Spinal cord (tissue), 9 donors: ENCODE measurements at regions not wholly inside any gene's neighbourhood (a gene's known extent, or its start where the extent isn't known, plus 50 kb on each side); places are given as distances from the start of the nearest gene placed in this dataset.
A peak's percentile ranks its signal among the peaks of the same experiment; 100 is the strongest.
"Not testable (repeated sequence)": the region's sequence is repeated elsewhere in the genome, so short reads cannot be mapped to it uniquely, and the experiment has no call there.

Experiments used
- DNase-seq, 6 donors: peaks; one replicate each; pipeline versions ENCODE4 v3.0.0 to v3.0.0-alpha.2; 2013 to 2015; ENCODE audit warnings: low spot score in 6 of 6, low read depth in 4 of 6
- H3K27ac ChIP-seq: one replicate; pipeline ENCODE4 v1.5.1; 2013; ENCODE audit warnings: low read depth, low read length, control low read depth
- H3K27me3 ChIP-seq: one replicate; pipeline ENCODE4 v1.6.1; 2013; ENCODE audit warnings: low read length; ENCODE audit not compliant: control insufficient read depth, insufficient read depth
- H3K36me3 ChIP-seq: one replicate; pipeline ENCODE4 v1.6.1; 2013; ENCODE audit warnings: low read length; ENCODE audit not compliant: control insufficient read depth, insufficient read depth
- H3K4me1 ChIP-seq: one replicate; pipeline ENCODE4 v1.6.1; 2013; ENCODE audit warnings: low read length; ENCODE audit not compliant: control insufficient read depth, insufficient read depth
- H3K4me3 ChIP-seq: one replicate; pipeline ENCODE4 v1.5.1; 2013; ENCODE audit warnings: low read depth, low read length, control low read depth
- H3K9me3 ChIP-seq: one replicate; pipeline ENCODE4 v1.6.1; 2013; ENCODE audit warnings: low read length; ENCODE audit not compliant: control insufficient read depth, insufficient read depth
- WGBS: methylation state at CpG from one replicate; pipeline ENCODE4 v1.1.5; 2013; ENCODE audit warnings: missing lambda C conversion rate; ENCODE audit not compliant: insufficient coverage; 5-methylcytosine and 5-hydroxymethylcytosine counted together
- donor health status: healthy.

DNA sequence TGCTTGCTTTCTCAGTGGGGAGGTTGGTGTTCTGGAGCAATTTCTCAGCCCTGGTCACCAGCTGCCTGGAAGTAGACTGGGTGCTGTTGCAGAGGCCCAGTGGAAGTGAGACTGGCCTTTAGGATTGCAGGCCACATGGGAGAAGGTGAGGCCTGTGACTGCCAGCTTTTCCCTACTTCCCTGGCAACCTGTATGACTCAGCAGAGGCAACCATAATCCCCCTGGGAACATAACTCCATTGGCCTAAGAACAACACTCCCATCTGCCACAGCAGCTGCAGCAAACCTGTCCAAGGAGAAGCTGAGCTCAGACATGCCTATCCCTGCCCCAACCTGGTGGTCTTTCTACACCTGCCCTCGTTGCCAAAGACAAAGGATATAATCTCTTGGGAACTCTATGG is 473.5 kb upstream of the SPTLC3 start:
- Histone ChIP-seq H3K27ac (no peak overlapping the region), H3K4me3 (no peak overlapping the region), H3K27me3 (no peaks in the 10 kb centered on the region), H3K36me3 (no peaks in the 10 kb centered on the region), H3K9me3 (no peaks in the 10 kb centered on the region), H3K4me1 (no peaks in the 10 kb centered on the region)
- 55% methylated on average over 1 of the region's 1 CpG for WGBS
- no peak for DNase-seq

GRCh38 chr20:12535770-12536169 is 473.0 kb upstream of the SPTLC3 start:
- Histone ChIP-seq H3K27me3 (no peaks in the 10 kb centered on the region), H3K27ac (no peak overlapping the region), H3K4me3 (no peak overlapping the region), H3K4me1 (no peaks in the 10 kb centered on the region), H3K9me3 (no peaks in the 10 kb centered on the region), H3K36me3 (no peaks in the 10 kb centered on the region)
- no peak for DNase-seq
- 100% methylated on average over 1 of the region's 2 CpGs for WGBS

GRCh38 chr20:12554426-12554825 is 454.3 kb upstream of the SPTLC3 start:
- WGBS, result 100% methylated on average over 1 of the region's 2 CpGs
- H3K36me3 ChIP-seq, result no peaks in the 10 kb centered on the region
- no peaks in the 10 kb centered on the region for H3K4me1 ChIP-seq
- no peak overlapping the region for H3K27ac ChIP-seq
- H3K9me3 ChIP-seq, result no peaks in the 10 kb centered on the region
- H3K27me3 ChIP-seq, result no peaks in the 10 kb centered on the region
- no peak for DNase-seq
- no peak overlapping the region for H3K4me3 ChIP-seq

- no peak overlapping the region for H3K27ac ChIP-seq
- H3K36me3 ChIP-seq, result no peaks in the 10 kb centered on the region
- no peaks in the 10 kb centered on the region for H3K9me3 ChIP-seq
- H3K4me3 ChIP-seq, result no peak overlapping the region
- no peaks in the 10 kb centered on the region for H3K4me1 ChIP-seq
- no peaks in the 10 kb centered on the region for H3K27me3 ChIP-seq
- WGBS, result no CpG with 5 or more reads among the region's 1 CpG
- no peak for DNase-seq
Measured at GRCh38 chr20:12555369-12555768, 453.4 kb upstream of the SPTLC3 start.

DNA sequence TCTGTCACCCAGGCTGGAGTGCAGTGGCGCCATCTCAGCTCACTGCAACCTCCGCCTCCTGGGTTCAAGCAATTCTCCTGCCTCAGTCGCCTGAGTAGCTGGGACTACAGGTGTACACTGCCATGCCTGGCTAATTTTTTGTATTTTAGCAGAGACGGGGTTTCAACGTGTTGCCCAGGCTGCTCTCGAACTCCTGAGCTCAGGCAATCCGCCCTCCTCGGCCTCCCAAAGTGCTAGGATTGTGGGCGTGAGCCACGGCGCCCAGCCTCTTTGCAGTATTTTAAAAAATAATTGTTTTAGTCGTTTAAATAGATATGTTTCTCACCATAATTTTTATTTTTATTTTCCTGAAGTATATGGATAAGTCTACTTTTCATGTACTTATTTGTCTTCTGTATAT is 452.9 kb upstream of the SPTLC3 start:
- not testable (repeated sequence) for H3K4me1 ChIP-seq, DNase-seq, H3K4me3 ChIP-seq, H3K27ac ChIP-seq, H3K9me3 ChIP-seq, H3K27me3 ChIP-seq, H3K36me3 ChIP-seq
- 93% methylated on average over 6 of the region's 12 CpGs for WGBS

- no peak for DNase-seq
- no peaks in the 10 kb centered on the region for H3K27me3 ChIP-seq
- H3K36me3 ChIP-seq, result no peaks in the 10 kb centered on the region
- no peaks in the 10 kb centered on the region for H3K9me3 ChIP-seq
- H3K27ac ChIP-seq, result no peak overlapping the region
- H3K4me1 ChIP-seq, result no peaks in the 10 kb centered on the region
- H3K4me3 ChIP-seq, result no peak overlapping the region
Measured at GRCh38 chr20:12557224-12557623, 451.5 kb upstream of the SPTLC3 start.

- Histone ChIP-seq H3K36me3 (no peaks in the 10 kb centered on the region), H3K4me3 (no peak overlapping the region), H3K27ac (no peak overlapping the region), H3K4me1 (no peaks in the 10 kb centered on the region), H3K27me3 (no peaks in the 10 kb centered on the region), H3K9me3 (no peaks in the 10 kb centered on the region)
- WGBS, result 25% methylated on average over 2 of the region's 4 CpGs
- DNase-seq, result peak in 1 of 6 donors; percentile 62
Measured at GRCh38 chr20:12564979-12565378, 443.8 kb upstream of the SPTLC3 start.

- no peaks in the 10 kb centered on the region for H3K27me3 ChIP-seq
- WGBS, result 64% methylated on average over 1 of the region's 3 CpGs
- H3K36me3 ChIP-seq, result no peaks in the 10 kb centered on the region
- H3K4me1 ChIP-seq, result no peaks in the 10 kb centered on the region
- no peak overlapping the region for H3K4me3 ChIP-seq
- H3K27ac ChIP-seq, result no peak overlapping the region
- H3K9me3 ChIP-seq, result no peaks in the 10 kb centered on the region
- DNase-seq, result no peak
Measured at GRCh38 chr20:12566596-12566995, 442.2 kb upstream of the SPTLC3 start.

DNA sequence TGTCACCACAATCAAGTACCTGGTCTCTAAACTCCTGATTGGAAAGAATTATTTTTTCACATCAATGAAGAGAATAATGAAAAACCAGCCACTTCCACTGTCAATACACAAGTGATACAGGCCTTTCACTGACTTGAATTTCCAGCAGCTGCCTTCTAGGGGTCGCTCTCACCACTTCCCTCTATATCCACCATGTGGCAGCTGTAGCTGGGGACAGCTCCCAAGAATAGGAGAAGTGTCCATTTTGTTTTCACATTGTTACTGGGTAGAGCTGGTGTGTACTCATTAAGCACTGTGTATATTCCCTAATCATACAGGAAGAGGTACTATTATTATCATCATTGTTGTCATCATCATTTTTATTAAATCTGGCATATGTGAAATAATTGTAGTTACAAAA is 438.4 kb upstream of the SPTLC3 start:
- H3K27me3 ChIP-seq, result no peaks in the 10 kb centered on the region
- H3K36me3 ChIP-seq, result no peaks in the 10 kb centered on the region
- H3K4me1 ChIP-seq, result no peaks in the 10 kb centered on the region
- WGBS, result no CpG with 5 or more reads among the region's 1 CpG
- no peaks in the 10 kb centered on the region for H3K9me3 ChIP-seq
- H3K27ac ChIP-seq, result no peak overlapping the region
- H3K4me3 ChIP-seq, result no peak overlapping the region
- peak in 1 of 6 donors; percentile 13 for DNase-seq

- peak in 1 of 6 donors; percentile 56 for DNase-seq
- H3K27me3 ChIP-seq, result no peaks in the 10 kb centered on the region
- H3K36me3 ChIP-seq, result no peaks in the 10 kb centered on the region
- 0% methylated on average over 1 of the region's 4 CpGs for WGBS
- H3K9me3 ChIP-seq, result no peaks in the 10 kb centered on the region
- no peak overlapping the region for H3K27ac ChIP-seq
- no peak overlapping the region for H3K4me3 ChIP-seq
- no peaks in the 10 kb centered on the region for H3K4me1 ChIP-seq
Measured at GRCh38 chr20:12573442-12573841, 435.3 kb upstream of the SPTLC3 start.
